ENCODE measurements at regions not wholly inside any gene's neighbourhood (a gene's known extent, or its start where the extent isn't known, plus 50 kb on each side); places are given as distances from the start of the nearest gene placed in this dataset.

DNA sequence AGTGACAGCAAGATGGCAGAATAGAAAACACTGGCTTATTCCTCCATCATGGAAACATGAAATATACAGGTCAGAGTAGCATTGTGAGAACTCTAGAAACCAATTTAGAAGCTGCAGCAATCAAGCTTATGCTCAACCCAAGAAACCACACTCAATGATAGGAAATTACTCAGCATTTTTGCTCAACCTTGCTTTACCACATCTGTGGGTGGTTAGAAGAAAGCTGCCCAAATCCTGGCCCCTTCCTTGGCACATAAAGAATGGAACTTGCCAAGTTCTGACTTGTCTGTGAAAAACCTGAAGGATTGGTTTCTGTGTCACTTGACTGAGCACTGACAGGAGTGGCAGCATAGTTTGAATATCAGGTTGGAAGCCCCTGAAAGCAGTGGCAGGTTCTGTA, 108.0 kb upstream of the MOCS1 start:
- H3K36me3 ChIP-seq, result no peaks in the 10 kb centered on the region
- no peak overlapping the region for H3K4me3 ChIP-seq
- H3K4me1 ChIP-seq, result no peaks in the 10 kb centered on the region
- no peaks in the 10 kb centered on the region for H3K27me3 ChIP-seq
- TF ChIP-seq, protein P1, sequence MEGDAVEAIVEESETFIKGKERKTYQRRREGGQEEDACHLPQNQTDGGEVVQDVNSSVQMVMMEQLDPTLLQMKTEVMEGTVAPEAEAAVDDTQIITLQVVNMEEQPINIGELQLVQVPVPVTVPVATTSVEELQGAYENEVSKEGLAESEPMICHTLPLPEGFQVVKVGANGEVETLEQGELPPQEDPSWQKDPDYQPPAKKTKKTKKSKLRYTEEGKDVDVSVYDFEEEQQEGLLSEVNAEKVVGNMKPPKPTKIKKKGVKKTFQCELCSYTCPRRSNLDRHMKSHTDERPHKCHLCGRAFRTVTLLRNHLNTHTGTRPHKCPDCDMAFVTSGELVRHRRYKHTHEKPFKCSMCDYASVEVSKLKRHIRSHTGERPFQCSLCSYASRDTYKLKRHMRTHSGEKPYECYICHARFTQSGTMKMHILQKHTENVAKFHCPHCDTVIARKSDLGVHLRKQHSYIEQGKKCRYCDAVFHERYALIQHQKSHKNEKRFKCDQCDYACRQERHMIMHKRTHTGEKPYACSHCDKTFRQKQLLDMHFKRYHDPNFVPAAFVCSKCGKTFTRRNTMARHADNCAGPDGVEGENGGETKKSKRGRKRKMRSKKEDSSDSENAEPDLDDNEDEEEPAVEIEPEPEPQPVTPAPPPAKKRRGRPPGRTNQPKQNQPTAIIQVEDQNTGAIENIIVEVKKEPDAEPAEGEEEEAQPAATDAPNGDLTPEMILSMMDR (IDR thresholded peaks at IDR 0.05), result no peak
- peaks cover 0 to 15% of the 10 kb centered on the region in 2 donors for H3K9me3 ChIP-seq
- H3K27ac ChIP-seq, result no peak overlapping the region
- DNase-seq (ENCODE audit: low spot score), result no peak

DNA sequence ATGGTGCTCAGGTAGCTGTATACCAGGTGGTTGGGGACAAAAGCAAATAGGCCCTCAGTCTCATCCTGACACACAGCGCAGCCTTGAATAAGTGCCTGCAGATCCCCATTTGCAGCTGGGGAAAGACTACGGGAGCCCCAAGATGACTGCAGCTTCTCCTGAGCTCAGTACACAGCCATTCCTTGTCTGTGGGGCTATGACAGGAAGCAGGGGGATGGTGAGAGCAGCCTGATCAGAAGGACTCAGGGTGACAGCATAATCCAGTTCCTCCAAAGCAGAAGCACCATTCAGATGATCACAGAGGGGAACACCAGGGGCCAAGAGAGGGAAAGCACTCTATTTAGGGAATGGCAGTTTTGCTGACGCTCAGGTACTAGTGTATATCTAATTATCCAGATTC, 104.8 kb upstream of the MOCS1 start:
- Histone ChIP-seq H3K4me1 (no peaks in the 10 kb centered on the region), H3K9me3 (peaks cover 0 to 15% of the 10 kb centered on the region in 2 donors), H3K4me3 (no peak overlapping the region), H3K36me3 (no peaks in the 10 kb centered on the region), H3K27ac (no peak overlapping the region), H3K27me3 (no peaks in the 10 kb centered on the region)
- TF ChIP-seq, protein P1 (IDR thresholded peaks at IDR 0.05), result no peak
- peak; percentile 47 for DNase-seq (ENCODE audit: low spot score)

DNA sequence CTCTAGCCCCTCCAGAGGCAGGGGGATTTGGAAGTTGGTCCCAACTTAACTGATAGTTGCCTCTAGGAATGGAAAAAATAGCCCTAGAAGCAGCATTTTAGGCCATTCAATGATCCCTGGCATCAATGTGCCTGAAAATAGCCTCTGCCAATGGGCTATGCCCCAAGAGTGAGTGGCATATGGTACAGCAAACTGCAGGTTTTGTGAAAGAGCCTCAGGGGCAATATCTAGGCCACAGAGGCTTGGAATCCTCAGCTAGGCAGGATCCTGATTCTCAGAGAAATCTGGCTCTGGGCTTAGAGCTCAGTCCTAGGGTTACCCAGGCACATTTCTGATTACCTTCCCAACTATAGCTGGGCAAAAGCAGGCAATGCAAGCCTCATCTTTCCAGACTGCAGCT, 104.4 kb upstream of the MOCS1 start:
- Histone ChIP-seq H3K27me3 (no peaks in the 10 kb centered on the region), H3K4me1 (no peaks in the 10 kb centered on the region), H3K27ac (no peak overlapping the region)

DNA sequence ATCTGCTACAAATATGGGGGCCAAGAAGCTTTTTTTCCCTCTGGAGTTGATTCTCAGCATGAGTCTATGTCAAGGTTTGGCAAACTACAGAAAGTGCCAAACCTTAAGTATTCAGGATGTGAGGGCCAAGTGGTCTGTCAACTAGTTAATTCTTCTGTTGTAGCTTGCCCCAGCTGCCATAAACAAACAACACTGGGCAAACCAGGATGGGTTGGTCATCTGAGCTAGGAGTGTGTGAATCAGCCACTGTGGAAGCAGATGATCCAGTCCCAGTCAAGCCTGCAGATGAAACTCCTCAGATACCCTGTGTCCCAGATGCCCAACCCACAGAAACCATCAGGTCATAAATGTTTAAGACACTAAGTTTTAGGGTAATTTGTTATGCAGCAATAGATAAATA, 103.0 kb upstream of the MOCS1 start:
- DNase-seq (ENCODE audit: low spot score), result no peak
- Histone ChIP-seq H3K27me3 (no peaks in the 10 kb centered on the region), H3K4me1 (no peaks in the 10 kb centered on the region), H3K27ac (no peak overlapping the region), H3K9me3 (peaks cover 0 to 15% of the 10 kb centered on the region in 2 donors), H3K4me3 (no peak overlapping the region), H3K36me3 (no peaks in the 10 kb centered on the region)
- TF ChIP-seq, protein P1 (IDR thresholded peaks at IDR 0.05), result no peak

More for the DNA sequence above, 104.4 kb upstream of the MOCS1 start:
- Histone ChIP-seq H3K4me3 (no peak overlapping the region), H3K36me3 (no peaks in the 10 kb centered on the region), H3K9me3 (peaks cover 0 to 15% of the 10 kb centered on the region in 2 donors)
- TF ChIP-seq, protein P1 (IDR thresholded peaks at IDR 0.05), result no peak
- no peak for DNase-seq (ENCODE audit: low spot score)

DNA sequence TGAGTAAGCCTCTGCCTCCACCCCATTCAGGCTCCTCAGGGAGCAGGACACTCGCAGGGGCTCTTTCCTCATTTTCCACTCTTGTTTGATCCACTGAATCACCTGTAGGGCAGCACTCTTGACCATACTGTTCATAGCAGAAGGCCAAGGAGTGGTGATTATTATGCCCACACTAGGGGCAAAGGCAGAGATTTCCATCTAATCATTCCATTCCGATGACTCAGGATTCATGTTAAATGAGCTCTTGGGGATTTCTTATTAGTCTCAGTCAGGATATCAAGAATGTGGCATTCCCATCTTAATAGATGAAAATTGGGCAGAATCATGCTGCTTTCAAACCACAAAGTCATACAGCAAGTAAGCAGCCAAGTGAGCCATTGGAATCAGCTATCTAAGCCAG, 101.9 kb upstream of the MOCS1 start:
- Histone ChIP-seq H3K27ac (no peak overlapping the region), H3K4me3 (no peak overlapping the region), H3K4me1 (no peaks in the 10 kb centered on the region), H3K36me3 (no peaks in the 10 kb centered on the region), H3K9me3 (peaks cover 0 to 4% of the 10 kb centered on the region in 2 donors), H3K27me3 (no peaks in the 10 kb centered on the region)
- TF ChIP-seq, protein P1 (IDR thresholded peaks at IDR 0.05), result no peak
- no peak for DNase-seq (ENCODE audit: low spot score)

DNA sequence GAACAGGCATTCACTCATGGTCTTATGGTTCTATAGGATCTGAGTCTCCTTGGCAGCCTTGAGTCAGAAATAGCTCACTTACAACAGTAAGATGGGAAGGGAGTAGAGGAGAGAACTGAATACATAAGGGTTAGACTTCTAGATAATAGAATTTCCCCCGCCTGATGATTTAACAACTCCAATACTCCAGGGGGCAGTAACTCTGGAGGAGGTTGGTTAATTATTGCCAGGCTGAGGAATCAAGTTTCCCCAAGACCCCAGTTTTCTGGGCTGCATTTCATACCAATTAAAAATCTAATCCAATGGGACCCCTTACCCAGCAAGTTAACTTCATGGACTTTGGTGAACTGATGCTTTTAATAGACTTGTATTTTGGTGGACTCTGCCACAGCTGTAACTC, 94.2 kb upstream of the MOCS1 start:
- no peak overlapping the region for H3K27ac ChIP-seq
- DNase-seq (ENCODE audit: low spot score), result no peak
- H3K4me1 ChIP-seq, result no peaks in the 10 kb centered on the region
- no peaks in the 10 kb centered on the region for H3K36me3 ChIP-seq
- no peaks in the 10 kb centered on the region for H3K9me3 ChIP-seq
- TF ChIP-seq, protein P1 (IDR thresholded peaks at IDR 0.05), result no peak
- no peak overlapping the region for H3K4me3 ChIP-seq
- no peaks in the 10 kb centered on the region for H3K27me3 ChIP-seq

Measured in right atrium auricular region (tissue), 2 donors.